SK-N-SH treated with all-trans-retinoic acid at 6 μM for 48 hours (cell line): ENCODE measurements at regions not wholly inside any gene's neighbourhood (a gene's known extent, or its start where the extent isn't known, plus 50 kb on each side); places are given as distances from the start of the nearest gene placed in this dataset.
"Not testable (repeated sequence)": the region's sequence is repeated elsewhere in the genome, so short reads cannot be mapped to it uniquely, and the experiment has no call there.

Experiments
- ARNTL ChIP-seq: fragments of 450-650 bp; formaldehyde crosslinking; IDR thresholded peaks from 2 replicates; pipeline ENCODE4 v1.5.0; 2020; ENCODE audit warnings: low read depth, mild to moderate bottlenecking, moderate library complexity, borderline replicate concordance
- BACH2 ChIP-seq: fragments of 250-450 bp; sonication (Bioruptor Pico); IDR thresholded peaks from 2 replicates; pipeline ENCODE4 v1.9.0; 2021; ENCODE audit warnings: mild to moderate bottlenecking, borderline replicate concordance
- CSDC2 ChIP-seq: fragments of 250-450 bp; sonication (Bioruptor Pico); IDR thresholded peaks from 2 replicates; pipeline ENCODE4 v1.5.0; 2020; ENCODE audit warnings: mild to moderate bottlenecking, moderate library complexity
- PPARA ChIP-seq: fragments of 250-450 bp; sonication (Bioruptor Pico); IDR thresholded peaks from 2 replicates; pipeline ENCODE4 v1.5.0; 2020; ENCODE audit warnings: mild to moderate bottlenecking, borderline replicate concordance
- RARB ChIP-seq: fragments of 250-450 bp; sonication (Bioruptor Pico); IDR thresholded peaks from 2 replicates; pipeline ENCODE4 v1.8.0; 2021; ENCODE audit warnings: mild to moderate bottlenecking, moderate library complexity
- TCF4 ChIP-seq: fragments of 250-450 bp; sonication (Bioruptor Pico); IDR thresholded peaks from 2 replicates; pipeline ENCODE4 v1.8.0; 2021; ENCODE audit warnings: mild to moderate bottlenecking, moderate library complexity, borderline replicate concordance
- TOX ChIP-seq: fragments of 250-450 bp; sonication (Bioruptor Pico); IDR thresholded peaks from 2 replicates; pipeline ENCODE4 v1.8.0; 2021; ENCODE audit warnings: mild to moderate bottlenecking, moderate library complexity, borderline replicate concordance
- ZFP30 ChIP-seq: fragments of 450-650 bp; formaldehyde crosslinking; IDR thresholded peaks from 2 replicates; pipeline ENCODE4 v1.5.0; 2022; ENCODE audit warnings: mild to moderate bottlenecking, moderate library complexity
- ZNF8 ChIP-seq: fragments of 450-650 bp; formaldehyde crosslinking; IDR thresholded peaks from 2 replicates; pipeline ENCODE4 v1.5.0; 2020; ENCODE audit warnings: mild to moderate bottlenecking, moderate library complexity
- TF ChIP-seq, protein P1 (sequence below): fragments of 250-450 bp; sonication (Bioruptor Pico); IDR thresholded peaks from 2 replicates; pipeline ENCODE4 v1.8.0; 2020; ENCODE audit warnings: mild to moderate bottlenecking, moderate library complexity, borderline replicate concordance
- TF ChIP-seq, protein P2 (sequence below): fragments of 250-450 bp; sonication (Bioruptor Pico); IDR thresholded peaks from 2 replicates; pipeline ENCODE4 v1.8.0; 2021; ENCODE audit warnings: low read depth, mild to moderate bottlenecking, moderate library complexity, borderline replicate concordance

DNA sequence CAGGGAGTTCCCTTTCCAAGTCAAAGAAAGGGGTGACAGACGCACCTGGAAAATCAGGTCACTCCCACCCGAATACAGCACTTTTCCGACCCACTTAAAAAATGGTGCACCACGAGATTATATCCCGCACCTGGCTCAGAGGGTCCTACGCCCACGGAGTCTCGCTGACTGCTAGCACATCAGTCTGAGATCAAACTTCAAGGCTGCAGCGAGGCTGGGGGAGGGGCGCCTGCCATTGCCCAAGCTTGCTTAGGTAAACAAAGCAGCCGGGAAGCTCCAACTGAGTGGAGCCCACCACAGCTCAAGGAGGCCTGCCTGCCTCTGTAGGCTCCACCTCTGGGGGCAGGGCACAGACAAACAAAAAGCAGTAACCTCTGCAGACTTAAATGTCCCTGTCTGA lies 277.8 kb upstream of the ARHGAP42 start:
- TF ChIP-seq, protein P1, sequence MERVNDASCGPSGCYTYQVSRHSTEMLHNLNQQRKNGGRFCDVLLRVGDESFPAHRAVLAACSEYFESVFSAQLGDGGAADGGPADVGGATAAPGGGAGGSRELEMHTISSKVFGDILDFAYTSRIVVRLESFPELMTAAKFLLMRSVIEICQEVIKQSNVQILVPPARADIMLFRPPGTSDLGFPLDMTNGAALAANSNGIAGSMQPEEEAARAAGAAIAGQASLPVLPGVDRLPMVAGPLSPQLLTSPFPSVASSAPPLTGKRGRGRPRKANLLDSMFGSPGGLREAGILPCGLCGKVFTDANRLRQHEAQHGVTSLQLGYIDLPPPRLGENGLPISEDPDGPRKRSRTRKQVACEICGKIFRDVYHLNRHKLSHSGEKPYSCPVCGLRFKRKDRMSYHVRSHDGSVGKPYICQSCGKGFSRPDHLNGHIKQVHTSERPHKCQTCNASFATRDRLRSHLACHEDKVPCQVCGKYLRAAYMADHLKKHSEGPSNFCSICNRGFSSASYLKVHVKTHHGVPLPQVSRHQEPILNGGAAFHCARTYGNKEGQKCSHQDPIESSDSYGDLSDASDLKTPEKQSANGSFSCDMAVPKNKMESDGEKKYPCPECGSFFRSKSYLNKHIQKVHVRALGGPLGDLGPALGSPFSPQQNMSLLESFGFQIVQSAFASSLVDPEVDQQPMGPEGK = not testable (repeated sequence)
- TF ChIP-seq CSDC2 (CRISPR knock-in tag); RARB (CRISPR knock-in tag); TCF4 (CRISPR knock-in tag); TOX (CRISPR knock-in tag); ZNF8; ZFP30; PPARA; ARNTL (CRISPR knock-in tag); BACH2 (CRISPR knock-in tag): not testable (repeated sequence)
- TF ChIP-seq, protein P2, sequence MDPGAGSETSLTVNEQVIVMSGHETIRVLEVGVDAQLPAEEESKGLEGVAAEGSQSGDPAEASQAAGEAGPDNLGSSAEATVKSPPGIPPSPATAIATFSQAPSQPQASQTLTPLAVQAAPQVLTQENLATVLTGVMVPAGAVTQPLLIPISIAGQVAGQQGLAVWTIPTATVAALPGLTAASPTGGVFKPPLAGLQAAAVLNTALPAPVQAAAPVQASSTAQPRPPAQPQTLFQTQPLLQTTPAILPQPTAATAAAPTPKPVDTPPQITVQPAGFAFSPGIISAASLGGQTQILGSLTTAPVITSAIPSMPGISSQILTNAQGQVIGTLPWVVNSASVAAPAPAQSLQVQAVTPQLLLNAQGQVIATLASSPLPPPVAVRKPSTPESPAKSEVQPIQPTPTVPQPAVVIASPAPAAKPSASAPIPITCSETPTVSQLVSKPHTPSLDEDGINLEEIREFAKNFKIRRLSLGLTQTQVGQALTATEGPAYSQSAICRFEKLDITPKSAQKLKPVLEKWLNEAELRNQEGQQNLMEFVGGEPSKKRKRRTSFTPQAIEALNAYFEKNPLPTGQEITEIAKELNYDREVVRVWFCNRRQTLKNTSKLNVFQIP = not testable (repeated sequence)
